DND-41 (cell line): ENCODE measurements at regions not wholly inside any gene's neighbourhood (a gene's known extent, or its start where the extent isn't known, plus 50 kb on each side); places are given as distances from the start of the nearest gene placed in this dataset.

Experiments
- EZH2 ChIP-seq: IDR thresholded peaks from 3 replicates; pipeline ENCODE4 v1.6.1; 2012; ENCODE audit warnings: borderline replicate concordance, low read depth, mild to moderate bottlenecking, moderate library complexity, low read length, inconsistent platforms; ENCODE audit not compliant: severe bottlenecking
- TF ChIP-seq, protein P1 (sequence below): IDR thresholded peaks from 2 replicates; pipeline ENCODE4 v1.5.1; 2012; ENCODE audit warnings: borderline replicate concordance, low read length, moderate library complexity, mild to moderate bottlenecking; ENCODE audit not compliant: poor library complexity, severe bottlenecking; ENCODE audit errors: extremely low read depth

DNA sequence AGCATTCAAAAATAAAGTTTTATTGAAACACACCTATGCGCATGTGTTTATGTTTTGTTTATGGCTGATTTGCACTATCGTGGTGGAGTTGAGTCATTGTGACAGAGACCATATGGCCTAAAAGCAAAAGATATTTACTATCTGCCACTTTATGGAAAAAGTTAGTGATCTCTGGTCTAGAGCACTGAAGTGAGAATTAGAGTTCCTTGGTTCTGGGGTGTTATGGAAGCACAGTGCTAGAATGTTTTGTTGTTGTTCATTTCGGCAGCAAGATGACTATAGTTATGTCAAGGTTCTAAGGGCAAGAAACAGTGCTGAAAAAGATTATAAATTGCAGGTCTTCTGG is 416.5 kb downstream of the SLC4A3 start:
- TF ChIP-seq EZH2 = no peak
- TF ChIP-seq, protein P1, sequence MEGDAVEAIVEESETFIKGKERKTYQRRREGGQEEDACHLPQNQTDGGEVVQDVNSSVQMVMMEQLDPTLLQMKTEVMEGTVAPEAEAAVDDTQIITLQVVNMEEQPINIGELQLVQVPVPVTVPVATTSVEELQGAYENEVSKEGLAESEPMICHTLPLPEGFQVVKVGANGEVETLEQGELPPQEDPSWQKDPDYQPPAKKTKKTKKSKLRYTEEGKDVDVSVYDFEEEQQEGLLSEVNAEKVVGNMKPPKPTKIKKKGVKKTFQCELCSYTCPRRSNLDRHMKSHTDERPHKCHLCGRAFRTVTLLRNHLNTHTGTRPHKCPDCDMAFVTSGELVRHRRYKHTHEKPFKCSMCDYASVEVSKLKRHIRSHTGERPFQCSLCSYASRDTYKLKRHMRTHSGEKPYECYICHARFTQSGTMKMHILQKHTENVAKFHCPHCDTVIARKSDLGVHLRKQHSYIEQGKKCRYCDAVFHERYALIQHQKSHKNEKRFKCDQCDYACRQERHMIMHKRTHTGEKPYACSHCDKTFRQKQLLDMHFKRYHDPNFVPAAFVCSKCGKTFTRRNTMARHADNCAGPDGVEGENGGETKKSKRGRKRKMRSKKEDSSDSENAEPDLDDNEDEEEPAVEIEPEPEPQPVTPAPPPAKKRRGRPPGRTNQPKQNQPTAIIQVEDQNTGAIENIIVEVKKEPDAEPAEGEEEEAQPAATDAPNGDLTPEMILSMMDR = no peak
